ENCODE measurements at regions not wholly inside any gene's neighbourhood (a gene's known extent, or its start where the extent isn't known, plus 50 kb on each side); places are given as distances from the start of the nearest gene placed in this dataset.

- no CpG with 5 or more reads among the region's 1 CpG for WGBS, 2 experiments (ENCODE audit: extremely low coverage in 2 of 2, insufficient read length in 1 of 2)
- Histone ChIP-seq H3K9me3 (ENCODE audit: control insufficient read depth, insufficient read depth, low read length) (peaks cover 5% of the 10 kb centered on the region; the same call in 1 of the 2 replicates), H2BK20ac (ENCODE audit: low read depth, low read length) (no peak overlapping the region), H3K4ac (ENCODE audit: low read depth, low read length) (no peak overlapping the region), H3K27ac (ENCODE audit: insufficient read depth, low read length) (no peak overlapping the region), H3K4me3 (ENCODE audit: insufficient read depth, low read depth, low read length) (no peak overlapping the region), H2AK5ac (ENCODE audit: low read depth, low read length) (no peak overlapping the region), H2BK5ac (ENCODE audit: low read depth, low read length, poor library complexity, severe bottlenecking) (no peak overlapping the region), H3K79me1 (ENCODE audit: low read depth in 1 of 2, low read length in 2 of 2) (no peaks in the 10 kb centered on the region), H4K20me1 (ENCODE audit: insufficient read depth, low read length) (no peaks in the 10 kb centered on the region), H3K9me1 (ENCODE audit: insufficient read depth, low read length) (no peaks in the 10 kb centered on the region), H3K4me2 (ENCODE audit: low read depth, low read length) (no peak overlapping the region), H2BK120ac (ENCODE audit: low read depth, low read length) (no peak overlapping the region), H2AK9ac (replicated peaks; ENCODE audit: low read depth, low read length, poor library complexity) (no peak overlapping the region), H4K91ac (ENCODE audit: insufficient read depth, low read depth, low read length) (no peak overlapping the region), H3K23ac (ENCODE audit: low read depth, low read length) (no peak overlapping the region), H3K18ac (ENCODE audit: low read depth, low read length) (no peak overlapping the region), H2BK15ac (ENCODE audit: low read depth, low read length) (no peak overlapping the region), H3K27me3 (ENCODE audit: control insufficient read depth, insufficient read depth, low read length) (no peaks in the 10 kb centered on the region), H3K56ac (ENCODE audit: extremely low read depth, insufficient read depth, low read length) (no peak overlapping the region), H3K4me1 (ENCODE audit: control insufficient read depth, insufficient read depth, low read length) (no peaks in the 10 kb centered on the region), H4K8ac (ENCODE audit: low read depth in 2 of 2, low read length in 2 of 2) (no peak overlapping the region), H3K14ac (replicated peaks; ENCODE audit: low read depth, low read length) (no peak overlapping the region), H2AFZ (replicated peaks; ENCODE audit: low read length, poor library complexity) (no peak overlapping the region), H4K5ac (ENCODE audit: low read depth, low read length) (no peak overlapping the region), H3K36me3 (ENCODE audit: control insufficient read depth, insufficient read depth, low read length) (no peaks in the 10 kb centered on the region), H3K9ac (ENCODE audit: low read depth, low read length) (no peak overlapping the region)
- ChIA-PET CTCF (interaction anchor here (1.1 kb wide), 1 partner anchor 12 kb away, joined by 3 read pairs; no protein-coding TSS in a partner anchor), POLR2A (ENCODE audit: unreplicated experiment) (no interaction called here)
- intact Hi-C loops (cut with micrococcal nuclease) (no loop called here), dilution Hi-C loops (cut with HindIII; ENCODE audit: low sequenced_read_pairs, unreplicated experiment) (no loop called here), in situ Hi-C loops (cut with MboI; ENCODE audit: low sequenced_read_pairs) (no loop called here)
- peak; percentile 93 for TF ChIP-seq MAFK (IDR thresholded peaks at IDR 0.05; ENCODE audit: low read depth, low read length)
- no peak for TF ChIP-seq FOS (IDR thresholded peaks at IDR 0.05; ENCODE audit: low read depth, low read length)
- no peak for ATAC-seq (ENCODE audit: low read depth)
- DNase-seq = no peak
- no TSS peak for BruUV-seq (replicated peaks)
Observed at GRCh38 chr1:115401676-115402075, 63.6 kb upstream of the NGF start.

Measured in IMR-90 (cell line).